Stimulated activated CD4-positive, alpha-beta T cell treated with anti-CD3 and anti-CD28 coated beads, Interleukin-12 subunit alpha, Interleukin-12 subunit beta, amount 100 ng/mL, for 24 hours (primary cell): ENCODE measurements at regions not wholly inside any gene's neighbourhood (a gene's known extent, or its start where the extent isn't known, plus 50 kb on each side); places are given as distances from the start of the nearest gene placed in this dataset.

Source experiments
- DNase-seq, 2 experiments: peaks; one replicate each; pipeline ENCODE4 v3.0.0-alpha.2; 2020; ENCODE audit warnings: low read depth in 2 of 2

- DNase-seq: no peak
Measured at GRCh38 chr7:118022546-118022945, 149.3 kb upstream of the CTTNBP2 start.

DNA sequence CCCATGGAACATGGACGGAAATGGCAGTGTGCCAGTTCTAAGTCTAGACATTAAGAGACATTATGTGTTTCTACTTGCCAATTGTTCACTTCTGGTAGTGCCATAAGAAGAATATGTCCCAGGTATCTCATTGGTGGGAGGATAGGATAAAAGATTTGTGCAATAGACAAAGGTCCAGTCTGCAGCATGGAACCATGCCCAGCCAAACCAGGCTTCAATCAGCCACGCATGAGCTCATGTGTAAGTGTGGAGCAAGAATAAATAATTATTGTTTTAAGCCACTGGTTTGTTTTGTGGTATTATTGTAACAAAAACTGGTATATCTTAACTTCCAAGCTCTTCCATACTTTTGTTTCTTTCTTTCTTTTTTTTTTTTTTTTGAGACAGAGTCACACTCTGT is 153.6 kb upstream of the CTTNBP2 start:
- DNase-seq: no peak

- no peak for DNase-seq
Measured at GRCh38 chr7:118028226-118028625, 155.0 kb upstream of the CTTNBP2 start.

DNA sequence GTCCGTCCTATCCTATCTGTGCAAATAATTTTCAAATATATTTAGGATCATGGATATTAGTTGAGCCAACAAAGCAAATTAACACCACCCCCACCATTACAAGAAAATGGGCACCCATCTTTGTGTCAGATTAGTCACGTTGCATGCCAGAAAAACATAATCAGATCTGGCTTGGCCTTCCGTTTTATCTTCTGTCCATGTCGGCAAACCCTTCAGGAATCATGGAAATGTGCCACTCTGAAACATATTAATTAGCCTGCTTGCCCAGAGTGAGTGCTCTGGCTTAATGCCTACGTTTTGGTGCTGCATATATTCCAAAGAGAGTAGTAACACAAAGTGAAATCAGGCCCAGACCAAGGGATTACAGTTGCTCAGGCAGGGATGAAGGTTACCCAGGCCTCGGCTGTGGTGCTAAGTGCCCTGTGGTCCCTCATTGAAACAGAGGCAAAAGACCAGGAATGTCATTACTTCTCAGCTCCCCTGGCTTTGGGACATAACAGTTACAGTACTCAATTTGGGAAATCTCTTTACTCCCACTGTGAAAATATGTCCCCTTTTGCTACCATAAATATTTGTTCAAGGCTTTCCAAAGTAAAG is 154.0 kb upstream of the LSM8 start:
- DNase-seq: no peak

- DNase-seq: no peak
Measured at GRCh38 chr7:118033273-118033672, 150.7 kb upstream of the LSM8 start.

- DNase-seq: no peak
Measured at GRCh38 chr7:118039963-118040489, 143.9 kb upstream of the LSM8 start.

- no peak for DNase-seq
Measured at GRCh38 chr7:118040562-118040961, 143.4 kb upstream of the LSM8 start.

GRCh38 chr7:118041251-118041878 is 142.6 kb upstream of the LSM8 start:
- DNase-seq: no peak

DNA sequence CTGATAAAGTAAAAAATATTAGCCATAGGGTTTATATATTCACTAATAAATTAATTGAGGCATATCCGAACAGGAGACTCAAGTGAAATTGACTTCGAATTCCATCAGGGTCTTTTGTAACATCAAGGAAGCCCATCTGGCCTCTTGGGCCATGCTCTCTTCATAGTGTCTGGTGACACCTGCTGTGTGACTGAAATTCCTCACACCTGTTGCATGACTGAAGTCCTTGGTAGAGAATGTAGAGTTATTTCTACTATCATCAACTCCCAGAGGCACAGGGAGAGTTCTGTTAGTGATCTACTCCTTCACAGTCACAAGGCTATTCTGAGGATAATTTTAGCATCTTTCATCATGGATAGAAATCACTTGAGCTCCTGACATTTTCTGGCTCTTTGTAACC is 138.3 kb upstream of the LSM8 start:
- no peak for DNase-seq

- no peak for DNase-seq
Measured at GRCh38 chr7:118046086-118046485, 137.9 kb upstream of the LSM8 start.

- no peak for DNase-seq
Measured at GRCh38 chr7:118046801-118047200, 137.2 kb upstream of the LSM8 start.

DNA sequence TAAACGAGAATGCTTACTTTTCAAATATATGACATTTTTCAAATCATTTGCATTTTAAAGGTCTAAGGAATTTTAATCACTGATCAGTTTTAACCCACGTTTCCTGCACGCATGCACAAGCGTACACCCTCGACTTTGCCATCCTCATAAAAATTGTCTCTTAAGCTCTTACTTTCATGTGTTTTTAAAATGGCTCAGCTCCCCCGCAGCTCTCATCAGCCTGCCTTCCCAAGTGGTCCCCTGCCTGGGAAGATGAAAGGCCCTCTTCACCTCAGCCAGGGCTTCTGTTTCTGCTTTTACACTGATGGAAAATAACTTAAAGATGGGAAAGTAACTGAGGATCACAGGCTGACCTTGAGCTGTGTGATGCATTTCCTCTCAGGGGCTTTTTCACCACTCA is 131.6 kb upstream of the LSM8 start:
- no peak for DNase-seq

- DNase-seq: no peak
Measured at GRCh38 chr7:118053353-118053752, 130.6 kb upstream of the LSM8 start.

- no peak for DNase-seq
Measured at GRCh38 chr7:118054529-118054928, 129.4 kb upstream of the LSM8 start.

DNA sequence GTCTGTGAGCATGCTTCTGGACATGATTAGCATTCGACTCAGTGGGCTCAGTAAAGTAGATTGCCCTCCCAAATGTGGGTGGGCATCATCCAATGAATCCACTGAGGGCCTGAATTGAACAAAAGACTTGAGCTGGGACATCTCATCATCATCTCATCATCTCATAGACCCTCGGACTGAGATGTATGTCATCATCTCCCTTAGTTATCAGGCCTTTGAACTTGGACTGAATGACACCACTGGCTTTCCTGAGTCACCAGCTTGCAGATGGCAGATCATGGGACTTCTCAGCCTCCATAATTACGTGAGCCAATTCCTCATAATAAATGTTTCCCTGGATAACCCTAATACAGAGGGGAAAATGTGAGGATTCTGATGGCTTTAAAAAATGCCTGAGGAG is 128.3 kb upstream of the LSM8 start:
- no peak for DNase-seq

DNA sequence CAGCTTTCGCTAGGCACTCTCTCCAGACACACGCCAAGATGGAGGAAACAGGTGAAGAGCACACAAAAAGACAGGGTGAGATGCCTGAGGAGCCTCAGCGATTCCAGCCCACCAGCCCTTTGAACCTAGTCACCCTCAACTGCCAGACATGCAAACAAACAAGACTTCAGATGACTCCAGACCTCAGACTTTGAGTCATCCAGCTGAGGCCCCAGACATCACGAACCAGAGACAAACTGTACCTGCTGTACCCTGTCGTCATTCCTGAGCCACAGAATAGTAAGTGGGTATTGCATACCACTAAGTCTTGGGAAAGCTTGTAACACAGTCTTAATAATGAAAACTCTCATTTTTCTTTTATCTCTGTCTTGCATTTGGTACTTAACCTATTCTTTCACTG is 126.6 kb upstream of the LSM8 start:
- no peak for DNase-seq

- DNase-seq: no peak
Measured at GRCh38 chr7:118059209-118059608, 124.8 kb upstream of the LSM8 start.

- DNase-seq: no peak
Measured at GRCh38 chr7:118060692-118061091, 123.3 kb upstream of the LSM8 start.

DNA sequence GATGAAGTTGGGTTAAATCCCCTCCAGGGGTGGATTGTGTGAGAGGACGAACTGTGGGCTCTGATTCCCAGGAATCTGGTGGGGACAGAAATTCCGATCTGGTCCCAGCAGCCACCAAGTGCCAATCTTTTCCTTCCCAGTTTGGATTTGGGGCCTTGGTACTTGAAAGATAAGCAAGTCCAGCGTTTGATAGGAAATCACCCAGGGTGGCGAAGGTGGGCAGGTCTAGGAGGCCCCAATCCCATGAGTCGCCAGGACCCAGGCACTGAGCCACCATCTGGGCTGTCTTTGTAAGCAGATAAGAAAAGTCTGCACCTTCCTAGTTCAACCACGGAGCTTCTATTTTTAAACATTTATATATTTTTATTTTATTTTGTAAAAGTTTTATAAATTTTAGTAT is 122.6 kb upstream of the LSM8 start:
- DNase-seq: no peak

GRCh38 chr7:118072893-118073674 is 110.9 kb upstream of the LSM8 start:
- DNase-seq: no peak

GRCh38 chr7:118075936-118076335 is 108.0 kb upstream of the LSM8 start:
- no peak for DNase-seq

DNA sequence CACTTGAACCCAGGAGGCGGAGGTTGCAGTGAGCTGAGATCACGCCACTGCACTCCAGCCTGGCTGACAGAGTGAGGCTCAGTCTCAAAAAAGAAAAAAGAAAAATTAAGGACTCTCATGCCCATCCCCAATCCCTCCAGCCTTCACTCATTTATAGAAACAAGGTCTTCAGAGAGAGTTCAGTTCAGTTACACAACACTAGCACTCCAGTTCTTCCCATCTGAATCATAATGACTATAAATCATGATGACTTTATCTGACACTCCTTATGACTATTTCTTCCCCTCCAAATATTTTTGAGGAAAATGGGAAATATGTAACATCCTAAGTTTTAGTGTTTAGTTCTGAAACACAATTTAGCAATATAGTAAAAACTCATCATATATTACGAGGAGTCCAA is 107.4 kb upstream of the LSM8 start:
- DNase-seq: no peak

DNA sequence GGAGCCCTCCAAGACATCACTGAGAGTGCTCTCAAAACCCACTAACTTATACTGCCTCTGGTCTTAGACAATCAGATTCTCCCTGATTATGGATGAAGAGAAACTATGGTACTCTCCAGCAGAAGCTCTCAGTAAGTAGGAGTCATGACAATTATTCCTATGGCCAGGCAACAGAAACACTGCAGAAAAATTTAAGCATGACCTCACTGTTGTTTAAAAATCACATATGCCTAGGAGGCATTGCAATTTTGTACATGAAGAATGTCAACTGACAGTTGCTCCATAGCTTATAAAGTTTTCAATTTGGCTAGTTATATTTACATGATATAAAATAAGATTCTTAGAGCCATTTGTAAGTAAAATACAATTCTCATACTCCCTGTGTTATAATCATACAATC is 105.9 kb upstream of the LSM8 start:
- DNase-seq: no peak
